Bone marrow (tissue), 2 donors: ENCODE measurements at regions not wholly inside any gene's neighbourhood (a gene's known extent, or its start where the extent isn't known, plus 50 kb on each side); places are given as distances from the start of the nearest gene placed in this dataset.
"Not testable (repeated sequence)": the region's sequence is repeated elsewhere in the genome, so short reads cannot be mapped to it uniquely, and the experiment has no call there.

Experiments
- DNase-seq, 2 donors: peaks; one replicate each; lab custom pipeline; 2025; lab: John Stamatoyannopoulos, UW

DNA sequence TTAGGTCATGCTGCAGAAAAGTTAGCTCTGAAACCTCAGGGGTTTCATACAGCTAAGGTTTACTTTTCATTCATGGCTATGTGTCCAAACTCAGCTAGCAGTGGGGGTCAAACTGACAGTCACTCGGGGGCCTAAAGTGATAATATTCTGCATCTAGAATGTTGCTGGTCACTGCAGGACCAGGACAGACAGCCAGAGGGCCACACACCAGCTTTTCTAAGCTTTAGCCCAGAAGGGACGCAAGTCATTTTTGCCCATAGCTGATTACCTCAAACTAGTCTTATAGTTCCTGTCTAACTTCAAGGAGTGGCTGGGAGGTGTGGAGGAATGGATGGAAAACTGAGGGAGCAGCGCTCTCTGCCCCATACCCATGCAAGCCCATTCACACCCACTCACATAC, 163.0 kb upstream of the NLRP1 start:
- DNase-seq, result no peak

DNA sequence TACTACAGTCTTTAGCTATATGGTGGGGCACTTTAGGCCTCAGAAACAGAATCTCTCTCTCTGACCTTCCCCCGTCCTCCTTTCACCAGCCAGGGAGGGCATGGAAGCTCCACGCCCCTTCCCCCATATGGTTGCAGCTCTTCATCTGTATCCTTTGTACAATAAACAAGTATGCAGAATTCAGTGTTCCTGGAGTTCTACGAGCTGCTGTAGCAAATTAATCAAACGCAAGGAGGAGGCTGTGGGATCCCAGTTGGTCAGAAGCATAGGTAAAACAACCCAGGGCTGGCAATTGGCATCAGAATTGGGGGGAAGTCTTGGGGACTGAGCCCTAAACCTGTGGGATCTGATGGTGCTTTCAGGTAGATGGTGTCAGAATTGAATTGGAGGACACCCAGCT, 163.7 kb upstream of the NLRP1 start:
- DNase-seq, result no peak

DNA sequence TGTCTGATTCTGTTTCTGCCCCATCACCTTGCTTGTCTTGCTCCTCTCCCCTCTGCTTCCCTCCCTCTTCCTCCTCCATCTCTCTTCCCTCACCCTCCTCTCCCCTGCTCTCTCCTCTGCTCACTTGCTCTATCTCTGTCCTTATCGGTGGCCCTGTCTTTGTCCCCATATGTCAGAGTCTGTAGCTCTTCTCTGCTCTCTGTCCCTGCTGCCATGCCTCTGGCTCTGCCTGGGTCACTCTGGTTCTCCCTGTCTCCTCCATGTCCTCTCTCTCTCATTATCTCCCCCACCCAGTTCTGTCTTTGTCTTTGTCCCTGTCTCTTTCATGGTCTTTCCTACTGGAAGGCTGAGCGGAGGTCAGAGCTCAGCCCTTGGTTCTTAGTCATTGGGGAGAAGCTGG, 169.1 kb upstream of the NLRP1 start:
- no peak for DNase-seq

DNA sequence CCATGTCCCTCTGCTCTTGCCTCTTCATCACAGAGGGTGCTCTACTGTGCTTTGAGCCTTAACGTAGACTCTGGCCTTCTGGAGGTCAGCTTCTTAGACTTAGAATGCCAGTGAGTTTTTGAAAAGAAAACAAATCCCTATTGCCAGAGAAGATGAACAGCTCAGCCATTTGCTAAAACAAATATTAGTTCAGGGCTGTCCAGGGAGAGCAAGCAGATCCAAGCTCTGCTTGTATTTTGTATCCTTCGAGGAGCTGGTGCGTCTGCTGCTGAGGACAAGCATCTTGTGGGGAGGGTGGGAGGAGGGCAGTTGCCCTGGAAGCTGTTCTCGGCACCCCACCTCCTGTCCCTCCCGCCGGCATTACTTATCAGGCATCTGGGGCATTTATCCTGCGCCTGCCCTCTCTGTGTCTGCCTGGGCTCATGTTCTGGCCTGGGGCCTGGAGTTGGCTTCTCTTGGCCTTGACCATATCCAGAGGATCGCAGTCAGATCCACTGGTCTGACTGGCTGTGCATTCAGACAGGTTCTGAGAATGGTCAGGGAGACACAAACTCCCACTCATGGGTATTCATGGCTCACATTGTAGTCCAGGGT, 173.1 kb upstream of the NLRP1 start:
- DNase-seq, result no peak

DNA sequence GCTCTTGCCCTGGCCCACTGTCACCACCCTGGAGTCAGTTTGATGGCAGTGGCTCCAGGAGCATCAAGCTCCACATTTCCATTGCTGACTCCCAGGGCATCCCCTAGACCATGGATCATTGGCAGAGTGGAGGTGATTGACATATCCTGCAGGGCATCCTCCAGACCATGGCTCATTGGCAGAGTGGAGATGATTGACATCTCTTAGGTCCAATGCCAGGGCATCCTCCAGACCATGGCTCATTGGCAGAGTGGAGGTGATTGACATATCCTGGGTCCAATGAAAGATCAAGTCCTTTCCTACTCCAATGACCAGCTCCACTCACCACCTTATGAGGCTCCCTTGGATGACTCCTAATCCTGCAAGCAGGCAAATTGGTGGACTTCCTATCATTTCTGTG, 174.3 kb upstream of the NLRP1 start:
- DNase-seq, result no peak

DNA sequence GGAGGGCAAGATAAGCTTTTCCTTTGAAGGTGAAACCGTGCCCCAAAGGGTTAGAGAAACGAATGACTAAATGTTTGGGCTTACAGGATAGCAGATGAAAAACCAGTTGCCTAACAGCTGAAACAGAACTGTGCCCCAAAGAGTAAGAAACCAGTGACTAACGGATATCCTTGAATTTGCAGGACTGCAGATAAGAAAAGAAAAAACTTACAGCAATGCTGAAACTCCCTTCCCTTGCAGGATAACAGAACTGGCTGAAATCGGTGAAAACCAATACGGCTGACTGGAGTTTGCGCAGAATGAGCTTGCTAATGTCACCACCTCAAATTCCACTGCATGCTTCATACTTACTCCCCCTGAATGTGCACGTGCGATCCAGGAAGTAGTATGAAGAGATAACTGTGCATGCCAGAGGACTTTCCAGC, 175.2 kb upstream of the NLRP1 start:
- DNase-seq, result no peak

DNA sequence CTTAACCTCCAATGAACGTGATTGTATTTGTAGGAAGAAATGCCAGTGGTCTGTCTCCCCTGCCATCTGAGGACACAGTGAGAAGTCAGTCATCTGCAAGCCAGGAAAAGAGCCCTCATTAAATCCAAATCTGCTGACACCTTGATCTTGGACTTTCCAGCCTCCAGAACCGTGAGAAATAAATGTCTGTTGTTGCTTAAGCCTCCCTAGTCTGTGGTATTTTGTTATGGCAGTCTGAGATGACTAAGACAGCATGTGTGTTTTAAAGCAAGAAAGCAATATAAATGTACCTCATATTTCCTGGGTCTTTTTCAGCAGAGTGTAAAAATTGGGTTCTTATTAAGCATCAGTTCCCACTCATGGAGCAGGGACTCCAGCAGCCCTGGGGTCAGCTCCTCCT, 177.9 kb upstream of the NLRP1 start:
- DNase-seq, result no peak

DNA sequence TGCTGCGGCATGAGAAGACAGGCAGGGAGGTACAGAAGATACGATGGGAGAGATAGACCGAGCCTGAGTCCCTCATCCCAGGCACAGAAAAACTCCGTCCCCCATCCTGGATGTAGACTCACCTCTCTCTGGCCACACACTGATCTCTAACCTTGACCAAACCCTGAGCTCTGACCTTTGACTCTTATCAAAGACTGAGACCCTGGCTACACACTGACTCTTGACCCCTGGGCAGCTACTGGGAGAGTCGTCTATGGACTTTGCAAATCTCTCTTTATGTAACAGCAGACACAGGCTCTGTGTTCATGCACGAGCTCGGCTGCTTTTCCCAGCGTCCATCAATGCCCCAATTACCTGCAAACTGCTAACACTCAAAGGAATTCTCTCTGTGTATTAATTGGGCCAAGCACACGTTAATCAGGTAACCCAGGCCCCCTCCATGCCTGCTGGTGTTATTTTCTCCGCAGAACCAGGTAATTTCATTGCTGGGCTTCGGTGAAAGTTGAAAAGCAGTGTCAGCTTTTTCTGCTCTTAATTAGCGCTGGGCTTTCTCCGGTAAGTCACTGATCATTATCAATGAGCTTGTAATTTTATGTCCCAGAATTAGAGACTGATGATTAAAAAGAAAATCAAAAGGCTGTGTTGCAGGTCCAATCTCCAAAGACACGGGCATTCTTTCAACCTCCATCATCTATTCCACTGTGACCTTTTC, 179.4 kb upstream of the NLRP1 start:
- DNase-seq, result no peak

DNA sequence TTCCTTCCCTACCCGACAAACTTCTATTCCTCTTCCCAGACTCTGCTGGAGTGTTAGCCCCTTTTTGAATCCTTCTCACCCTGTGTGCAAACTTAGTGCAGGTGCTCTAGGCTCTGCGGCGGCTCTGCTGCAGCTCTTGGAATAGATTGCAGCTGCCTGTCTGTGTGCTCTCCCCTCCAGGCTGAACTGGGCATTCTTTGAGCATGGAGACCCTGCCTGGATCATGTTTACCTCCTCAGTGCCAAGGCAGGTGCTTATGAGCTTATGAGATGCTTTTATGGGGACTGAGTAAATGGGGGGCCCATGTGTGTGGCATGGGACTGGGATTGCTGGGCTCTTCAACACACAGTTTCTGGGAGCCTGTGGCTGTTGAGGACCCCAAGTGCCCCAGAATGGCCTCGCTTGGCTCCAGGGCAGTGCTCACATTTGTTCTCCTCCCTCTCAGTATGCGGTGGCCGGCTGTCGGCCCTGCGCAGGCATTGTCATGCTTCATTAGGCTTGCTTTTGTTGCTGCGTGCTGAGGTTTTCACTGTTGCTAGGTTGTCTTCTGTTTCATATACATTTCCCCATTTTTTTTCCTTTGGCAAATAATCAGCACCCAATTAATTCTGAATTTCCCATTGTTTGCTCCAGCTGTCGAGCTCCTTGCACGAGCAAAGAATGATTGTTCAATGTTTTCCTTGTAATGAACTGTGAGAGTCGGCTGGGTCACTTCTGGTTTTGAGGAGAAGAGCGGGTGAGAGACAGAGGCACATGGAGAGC, 185.5 kb upstream of the NLRP1 start:
- DNase-seq, result no peak

DNA sequence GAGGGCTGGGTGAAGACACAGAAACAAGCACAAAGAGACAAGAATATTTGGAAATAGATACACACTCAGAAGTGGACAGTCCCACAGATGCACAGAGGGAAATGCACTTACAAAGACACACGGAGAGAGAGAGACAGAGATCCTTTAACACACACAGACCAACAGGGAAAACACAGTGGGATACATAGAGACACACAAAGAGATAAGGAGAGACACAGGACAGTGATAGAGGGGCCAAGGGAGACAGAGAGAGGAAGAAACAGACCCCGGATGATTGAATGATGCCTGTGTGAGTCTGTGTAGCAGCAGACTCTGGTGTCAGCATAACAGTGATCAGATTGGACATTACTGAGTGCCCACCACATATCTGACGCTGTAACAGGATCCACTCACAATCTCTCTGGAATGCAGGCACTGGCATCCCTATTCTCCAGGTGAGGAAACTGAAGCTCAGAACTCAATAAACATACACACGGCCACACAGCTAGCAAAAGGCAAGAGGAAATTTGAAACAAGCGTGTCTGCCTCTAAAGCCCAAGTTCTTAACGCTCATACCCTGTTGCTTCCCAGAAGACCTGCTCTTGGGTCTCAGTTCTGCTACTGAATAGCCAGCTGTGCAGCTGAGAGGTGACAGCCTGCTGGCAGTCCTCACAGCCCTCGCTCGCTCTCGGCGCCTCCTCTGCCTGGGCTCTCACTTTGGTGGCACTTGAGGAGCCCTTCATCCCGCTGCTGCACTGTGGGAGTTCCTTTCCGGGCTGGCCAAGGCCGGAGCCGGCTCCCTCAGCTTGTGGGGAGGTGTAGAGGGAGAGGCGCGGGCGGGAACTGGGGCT, 186.3 kb upstream of the NLRP1 start:
- DNase-seq, result no peak

DNA sequence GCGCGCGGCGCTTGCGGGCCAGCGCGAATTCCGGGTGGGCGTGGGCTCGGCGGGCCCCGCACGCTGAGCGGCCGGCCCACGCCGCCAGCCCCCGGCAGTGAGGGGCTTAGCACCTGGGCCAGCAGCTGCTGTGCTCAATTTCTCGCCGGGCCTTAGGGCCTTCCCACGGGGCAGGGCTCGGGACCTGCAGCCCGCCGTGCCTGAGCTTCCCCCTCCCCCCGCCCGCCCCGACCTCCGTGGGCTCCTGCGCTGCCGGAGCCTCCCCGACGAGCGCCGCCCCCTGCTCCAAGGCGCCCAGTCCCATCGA, 186.9 kb upstream of the NLRP1 start:
- DNase-seq, result not testable (repeated sequence)

DNA sequence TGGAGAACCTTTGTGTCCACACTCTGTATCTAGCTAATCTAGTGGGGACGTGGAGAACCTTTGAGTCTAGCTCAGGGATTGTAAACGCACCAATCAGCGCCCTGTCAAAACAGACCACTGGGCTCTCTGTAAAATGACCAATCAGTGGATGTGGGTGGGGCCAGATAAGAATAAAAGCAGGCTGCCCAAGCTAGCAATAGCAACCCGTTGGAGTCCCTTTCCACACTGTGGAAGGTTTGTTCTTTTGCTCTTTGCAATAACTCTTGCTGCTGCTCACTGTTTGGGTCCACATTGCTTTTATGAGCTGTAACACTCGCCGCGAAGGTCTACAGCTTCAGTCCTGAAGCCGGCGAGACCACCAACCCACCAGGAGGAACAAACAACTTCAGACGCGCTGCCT, 187.7 kb upstream of the NLRP1 start:
- not testable (repeated sequence) for DNase-seq

DNA sequence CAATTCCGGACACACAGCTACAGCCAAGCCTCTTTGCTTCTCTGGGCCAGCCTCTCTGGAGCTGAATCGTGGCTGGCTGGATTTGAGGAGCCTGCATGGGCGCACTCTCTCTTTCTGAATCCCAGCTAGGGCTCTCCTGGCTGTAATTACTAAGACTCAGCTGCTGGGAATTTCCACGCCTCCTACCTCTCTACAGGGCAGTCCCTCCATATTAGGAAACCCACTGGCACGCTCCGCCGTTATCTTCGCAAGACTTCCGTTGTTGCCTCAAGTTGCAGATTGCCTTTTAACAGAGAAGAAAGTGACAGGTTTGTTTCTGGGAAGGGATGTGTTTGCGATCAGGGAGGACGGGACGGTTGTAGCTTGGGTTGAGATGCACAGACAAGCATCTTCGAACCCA, 188.4 kb upstream of the NLRP1 start:
- DNase-seq, result no peak

DNA sequence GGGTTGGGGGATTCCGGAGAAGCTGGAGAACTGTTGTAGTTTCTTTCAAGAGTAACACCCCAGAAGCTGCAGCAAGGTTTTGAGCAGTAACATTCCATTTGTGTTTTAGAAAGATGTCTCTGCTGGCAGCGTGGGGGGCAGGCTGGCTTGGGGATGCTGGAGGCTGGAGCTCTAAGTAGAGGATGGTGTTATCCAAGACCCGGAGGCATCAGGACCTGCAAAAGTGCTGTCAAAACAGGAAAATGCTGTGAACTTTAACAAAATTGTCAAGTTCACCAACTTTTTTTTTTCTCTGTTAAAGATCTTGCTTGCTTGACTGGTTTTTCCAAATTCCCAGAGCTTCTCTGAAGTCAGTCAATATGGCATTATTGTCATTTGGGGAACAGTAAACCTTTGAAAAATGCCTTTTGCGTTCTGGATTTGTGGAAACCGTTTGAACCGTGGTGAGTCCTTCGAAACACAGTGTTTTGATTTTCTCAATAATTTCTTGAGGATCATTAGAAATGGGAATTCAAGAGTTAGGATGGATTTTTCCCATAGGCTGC, 189.6 kb upstream of the NLRP1 start:
- no peak for DNase-seq

DNA sequence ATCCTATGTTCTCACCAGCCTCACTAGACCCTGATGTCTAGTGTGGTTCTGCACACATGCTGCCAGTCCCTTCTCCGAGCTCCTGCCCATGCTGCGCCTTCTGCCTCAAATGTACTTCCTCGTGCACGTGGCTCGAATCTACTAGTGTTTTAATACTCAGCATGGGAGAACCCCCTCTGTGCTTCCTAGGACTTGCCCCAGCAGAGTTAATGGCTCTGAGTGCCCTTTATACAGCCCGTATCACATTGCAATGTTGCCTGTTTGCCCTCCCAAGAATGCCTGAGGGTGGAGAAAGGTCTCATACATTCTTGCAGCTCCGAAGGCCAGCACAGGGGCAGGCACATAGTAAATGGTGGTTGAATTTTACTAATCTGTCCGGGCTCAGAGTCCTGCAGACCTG, 190.8 kb upstream of the NLRP1 start:
- DNase-seq, result no peak

DNA sequence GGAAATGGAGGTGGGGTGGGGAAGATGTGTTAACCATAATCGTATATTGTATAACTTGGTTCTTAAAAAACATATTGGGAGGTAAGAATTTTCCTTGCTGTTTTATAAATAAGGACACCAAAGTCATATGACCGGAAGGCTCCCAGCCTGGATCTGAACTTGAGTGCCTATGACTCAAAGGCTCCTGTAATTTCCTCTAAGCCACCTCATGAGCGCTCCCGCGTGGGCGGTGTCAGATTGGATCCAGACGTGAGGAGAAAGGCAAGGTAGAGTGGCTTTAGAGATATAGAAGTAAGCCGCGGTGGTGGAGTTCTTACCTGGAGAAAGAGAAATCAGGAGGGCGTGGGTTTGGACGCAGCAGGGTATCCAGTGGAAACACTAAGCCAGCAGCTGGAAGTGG, 196.2 kb upstream of the NLRP1 start:
- DNase-seq, result no peak

DNA sequence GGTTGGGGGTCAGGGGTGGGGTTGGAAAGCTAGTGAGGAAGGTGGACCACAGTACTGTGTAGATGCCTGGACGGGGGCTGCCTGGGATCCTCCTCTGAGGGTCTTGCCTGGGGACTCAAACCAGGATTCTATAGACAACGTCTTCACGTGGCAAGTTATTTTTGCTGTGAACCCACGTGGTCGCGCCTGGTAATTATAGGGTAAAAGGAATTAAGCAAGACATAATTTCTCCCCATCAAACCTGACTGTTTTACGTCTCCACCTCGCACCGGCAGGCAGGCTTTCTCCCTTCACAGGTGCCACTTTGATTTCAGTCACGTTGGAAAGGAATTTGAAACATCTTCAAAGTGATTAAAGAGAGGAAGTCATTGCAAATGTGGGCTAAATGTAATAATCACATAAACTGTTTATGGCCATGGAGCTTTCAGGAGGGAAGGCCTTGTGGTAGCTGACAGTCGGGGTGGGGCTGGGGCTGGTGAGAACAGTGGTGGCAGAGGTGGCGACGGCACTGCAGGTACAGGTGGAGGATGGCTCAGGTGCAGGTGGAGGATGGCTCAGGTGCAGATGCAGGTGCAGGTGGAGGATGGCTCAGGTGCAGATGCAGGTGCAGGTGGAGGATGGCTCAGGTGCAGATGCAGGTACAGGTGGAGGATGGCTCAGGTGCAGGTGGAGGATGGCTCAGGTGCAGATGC, 197.1 kb upstream of the NLRP1 start:
- DNase-seq, result no peak

DNA sequence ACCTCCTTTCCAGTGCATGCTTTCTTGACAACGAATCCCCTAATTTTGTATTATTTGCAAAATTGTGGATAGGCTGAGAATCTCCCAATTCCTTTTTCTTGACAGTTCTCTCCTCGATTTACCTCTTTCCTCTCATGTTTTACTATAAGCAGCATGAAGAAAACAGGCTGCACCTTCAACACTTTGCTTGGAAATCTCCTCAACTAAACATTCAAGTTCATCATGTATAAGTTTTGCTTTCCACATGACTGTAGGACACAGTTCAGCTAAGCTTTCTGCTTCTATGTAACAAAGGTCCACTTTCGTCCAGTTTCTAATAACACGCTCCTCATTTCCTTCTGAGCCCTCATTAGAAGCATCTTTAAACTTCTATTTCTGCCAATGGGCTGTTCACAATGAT, 199.0 kb upstream of the NLRP1 start:
- DNase-seq, result no peak

DNA sequence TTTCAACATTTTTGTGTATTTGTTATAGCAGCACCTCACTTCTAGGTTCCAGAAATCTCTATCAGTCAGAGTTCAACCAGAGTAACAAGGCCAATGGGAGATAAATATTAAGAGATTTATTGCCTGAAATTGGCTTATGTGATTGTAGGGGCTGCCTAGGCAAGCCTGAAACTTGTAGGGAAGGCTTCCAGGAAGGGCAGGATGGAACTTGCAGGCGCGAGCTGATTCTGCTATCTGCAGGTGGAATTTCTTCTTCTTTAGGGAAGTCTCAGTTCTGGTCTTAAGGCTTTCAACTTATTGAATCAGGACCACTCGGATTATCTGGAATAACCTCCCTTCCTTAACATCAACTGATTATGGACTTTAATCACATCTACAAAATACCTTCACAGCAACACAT, 199.5 kb upstream of the NLRP1 start:
- no peak for DNase-seq

DNA sequence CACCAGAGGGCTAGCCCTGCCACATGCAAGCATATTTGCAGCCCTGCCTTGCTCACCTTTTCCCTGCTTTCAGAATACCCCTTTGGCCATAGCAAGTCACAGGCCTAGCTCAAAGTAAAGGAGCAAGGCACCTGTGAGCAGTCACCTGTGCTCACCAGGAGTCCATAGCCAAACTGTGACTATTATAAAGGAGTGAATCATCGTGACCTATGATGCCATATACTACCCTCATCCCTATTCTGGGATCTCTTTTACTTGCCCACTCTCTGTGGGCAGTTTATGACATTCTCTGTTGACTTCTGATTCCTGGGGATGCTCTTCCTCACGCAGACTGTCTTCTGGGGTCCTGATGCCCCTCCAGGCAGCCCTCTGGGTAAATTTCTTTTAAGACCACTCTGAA, 200.5 kb upstream of the NLRP1 start:
- DNase-seq, result no peak

DNA sequence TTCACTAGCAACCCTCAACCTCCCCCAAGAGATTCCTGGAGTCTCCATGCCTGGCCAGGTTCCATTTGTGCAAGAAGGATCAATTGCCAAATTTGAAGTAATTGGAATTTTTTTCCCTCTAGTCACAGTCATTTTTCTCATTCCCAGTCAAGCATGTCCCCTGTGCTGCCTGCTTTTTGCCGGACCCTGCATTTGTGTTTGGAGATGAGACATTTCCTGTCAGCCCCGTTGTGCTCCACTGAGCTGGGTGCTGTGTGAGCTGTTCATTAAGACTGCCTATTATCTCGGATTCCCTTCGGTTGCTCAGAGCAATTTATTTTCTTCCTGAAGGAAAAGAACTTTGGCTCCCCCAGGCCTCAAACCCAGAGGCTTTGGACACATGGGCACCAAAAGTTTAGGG, 201.0 kb upstream of the NLRP1 start:
- DNase-seq, result no peak
